AG10803 (cell line): ENCODE measurements at regions not wholly inside any gene's neighbourhood (a gene's known extent, or its start where the extent isn't known, plus 50 kb on each side); places are given as distances from the start of the nearest gene placed in this dataset.

ENCODE experiments used
- DNase-seq: peaks from one replicate; pipeline ENCODE4 v3.0.0; 2010; ENCODE audit warnings: low read depth
- H3K4me3 ChIP-seq: 2 replicates; pipeline ENCODE4 v1.5.1; 2011; ENCODE audit warnings: mild to moderate bottlenecking, low read length, control low read depth
- TF ChIP-seq, protein P1 (sequence below): conservative IDR thresholded peaks from 2 replicates; pipeline ENCODE4 v1.5.1; 2011; ENCODE audit warnings: mild to moderate bottlenecking, low read length, control low read depth, inconsistent platforms

DNA sequence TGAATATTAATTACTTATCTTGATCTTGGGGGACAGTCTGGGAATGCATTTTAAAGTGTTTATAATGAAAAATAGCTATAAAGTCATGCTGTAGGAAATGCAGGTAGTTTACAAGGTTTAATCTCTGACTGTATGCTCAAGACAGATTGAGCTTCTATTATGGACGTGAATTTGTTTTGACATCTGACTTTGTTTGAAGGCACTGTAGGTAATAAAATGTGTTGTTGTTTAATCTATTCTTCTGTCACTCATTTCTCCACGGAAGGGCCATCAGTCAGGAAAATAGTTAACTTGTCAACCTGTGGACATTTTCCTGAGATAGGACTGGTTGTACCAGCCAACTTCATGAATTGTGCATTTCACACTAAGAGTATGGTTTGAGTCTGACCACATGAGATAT is 893.1 kb upstream of the SLITRK6 start:
- H3K4me3 ChIP-seq = no peak overlapping the region
- TF ChIP-seq, protein P1, sequence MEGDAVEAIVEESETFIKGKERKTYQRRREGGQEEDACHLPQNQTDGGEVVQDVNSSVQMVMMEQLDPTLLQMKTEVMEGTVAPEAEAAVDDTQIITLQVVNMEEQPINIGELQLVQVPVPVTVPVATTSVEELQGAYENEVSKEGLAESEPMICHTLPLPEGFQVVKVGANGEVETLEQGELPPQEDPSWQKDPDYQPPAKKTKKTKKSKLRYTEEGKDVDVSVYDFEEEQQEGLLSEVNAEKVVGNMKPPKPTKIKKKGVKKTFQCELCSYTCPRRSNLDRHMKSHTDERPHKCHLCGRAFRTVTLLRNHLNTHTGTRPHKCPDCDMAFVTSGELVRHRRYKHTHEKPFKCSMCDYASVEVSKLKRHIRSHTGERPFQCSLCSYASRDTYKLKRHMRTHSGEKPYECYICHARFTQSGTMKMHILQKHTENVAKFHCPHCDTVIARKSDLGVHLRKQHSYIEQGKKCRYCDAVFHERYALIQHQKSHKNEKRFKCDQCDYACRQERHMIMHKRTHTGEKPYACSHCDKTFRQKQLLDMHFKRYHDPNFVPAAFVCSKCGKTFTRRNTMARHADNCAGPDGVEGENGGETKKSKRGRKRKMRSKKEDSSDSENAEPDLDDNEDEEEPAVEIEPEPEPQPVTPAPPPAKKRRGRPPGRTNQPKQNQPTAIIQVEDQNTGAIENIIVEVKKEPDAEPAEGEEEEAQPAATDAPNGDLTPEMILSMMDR = no peak
- no peak for DNase-seq

DNA sequence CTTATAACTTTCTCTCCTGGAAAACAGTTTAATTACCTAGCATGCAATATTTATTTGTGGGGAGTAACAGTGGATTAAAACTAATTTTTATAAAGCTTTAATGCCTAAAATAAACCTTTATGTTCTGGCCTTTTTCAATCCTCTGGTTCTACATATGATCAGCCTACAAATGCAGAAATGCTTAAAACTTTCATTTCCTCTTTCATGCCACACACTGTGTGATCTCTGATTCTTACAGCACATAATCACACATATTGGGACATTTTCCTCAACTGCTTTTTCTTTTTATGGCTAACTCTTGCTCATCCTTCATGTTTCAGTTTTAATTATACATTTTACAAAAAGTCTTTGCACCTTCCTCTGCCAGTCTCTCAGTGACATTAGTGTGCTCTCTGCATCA is 910.8 kb upstream of the SLITRK6 start:
- TF ChIP-seq, protein P1 = no peak
- no peak overlapping the region for H3K4me3 ChIP-seq
- no peak for DNase-seq

DNA sequence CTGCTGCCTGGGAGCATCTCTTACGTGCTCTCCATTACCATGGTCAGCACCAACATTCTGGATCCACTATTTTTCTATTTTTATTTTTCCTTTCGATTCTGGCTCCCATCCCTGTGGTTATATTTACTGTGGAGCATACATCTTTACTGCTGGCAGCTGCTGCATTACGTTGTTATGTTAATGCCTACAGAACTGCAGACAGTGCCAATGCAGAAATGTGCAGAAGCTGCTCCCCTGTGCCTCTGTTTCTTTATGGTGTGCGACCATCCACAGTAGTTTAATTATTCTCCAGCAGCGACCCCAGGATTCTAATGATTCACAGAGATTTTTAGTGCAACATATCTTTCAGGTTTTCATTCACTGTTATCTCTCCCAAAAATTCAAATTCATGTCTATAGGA is 911.7 kb upstream of the SLITRK6 start:
- H3K4me3 ChIP-seq = no peak overlapping the region
- TF ChIP-seq, protein P1 = no peak
- no peak for DNase-seq

DNA sequence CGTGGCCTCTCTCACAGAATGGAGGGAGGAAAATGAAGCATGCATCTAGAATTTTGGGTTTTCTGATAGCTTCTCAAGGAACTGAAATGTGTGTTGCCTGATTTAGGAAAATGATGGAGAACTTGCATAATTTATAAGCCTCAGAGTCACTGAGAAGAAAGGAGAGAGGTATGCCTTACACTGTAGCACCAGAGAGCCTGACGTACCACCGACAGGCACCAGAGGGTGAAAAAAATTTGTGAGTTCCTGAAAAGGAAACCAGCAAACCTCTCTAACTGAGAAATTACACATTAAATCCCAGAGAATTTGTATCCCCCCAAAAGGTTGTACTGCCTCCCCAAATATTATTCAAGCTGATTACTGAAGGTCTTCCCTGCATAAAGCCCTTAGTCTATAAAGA is 915.3 kb upstream of the SLITRK6 start:
- TF ChIP-seq, protein P1 = no peak
- no peak overlapping the region for H3K4me3 ChIP-seq
- no peak for DNase-seq

DNA sequence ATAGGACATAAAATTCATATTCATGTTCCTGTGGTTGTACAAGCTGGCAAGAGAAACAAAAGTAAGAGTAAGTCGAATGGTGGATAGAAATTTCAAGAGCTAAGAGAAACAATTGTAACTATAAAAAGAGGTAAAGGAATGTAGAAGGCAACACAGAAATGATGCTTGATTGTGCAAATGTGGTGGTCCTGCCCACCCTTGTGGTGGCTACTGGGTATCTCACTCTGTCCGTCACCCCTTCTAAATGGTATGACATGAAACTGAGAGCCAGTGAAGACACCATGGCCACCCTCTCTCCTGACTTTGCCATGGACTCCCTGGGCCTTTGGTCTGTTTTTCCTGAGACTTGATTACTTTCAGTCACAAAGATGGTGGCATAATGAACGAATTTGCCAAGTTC is 925.9 kb upstream of the SLITRK6 start:
- TF ChIP-seq, protein P1 = no peak
- no peak overlapping the region for H3K4me3 ChIP-seq
- no peak for DNase-seq

DNA sequence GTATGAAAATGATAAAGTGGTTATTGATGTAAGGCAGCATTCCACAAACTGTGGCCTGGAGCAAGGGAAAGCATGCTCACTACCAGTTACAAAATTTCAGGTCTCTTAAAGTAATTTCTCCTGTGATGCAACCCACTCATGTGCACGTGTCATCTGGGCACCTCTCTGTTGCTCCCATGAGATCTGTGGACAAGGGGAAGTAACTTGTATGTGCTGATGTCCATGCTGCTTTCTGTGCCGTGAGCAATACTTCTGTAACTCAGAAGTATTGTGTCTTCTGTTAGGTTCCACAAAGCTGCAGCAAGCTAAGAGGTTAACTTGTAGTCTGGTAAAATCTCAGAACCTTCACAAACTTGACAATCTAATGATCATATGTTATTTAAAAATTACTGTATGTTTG is 930.0 kb upstream of the SLITRK6 start:
- no peak for DNase-seq
- no peak overlapping the region for H3K4me3 ChIP-seq
- TF ChIP-seq, protein P1 = no peak

DNA sequence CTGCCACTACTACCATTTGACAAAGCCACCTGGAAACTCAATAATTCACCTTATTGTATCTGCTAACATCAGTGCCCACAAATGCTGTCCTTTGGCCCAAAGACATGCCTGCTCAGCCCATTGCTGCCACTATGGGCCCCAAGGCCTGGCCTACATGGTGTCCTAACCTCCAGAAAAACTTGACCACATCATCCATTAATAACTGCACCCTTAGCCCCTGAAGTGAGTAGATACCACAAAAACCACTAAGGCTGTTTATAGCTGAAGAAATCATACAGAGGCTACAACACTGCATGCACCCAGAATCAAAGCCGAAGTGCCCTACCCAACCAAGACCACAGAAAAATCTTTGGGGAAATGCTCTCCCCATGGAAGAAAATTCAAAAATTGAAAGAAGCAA is 932.8 kb upstream of the SLITRK6 start:
- no peak for DNase-seq
- TF ChIP-seq, protein P1 = no peak
- H3K4me3 ChIP-seq = no peak overlapping the region
